ENCODE measurements at regions not wholly inside any gene's neighbourhood (a gene's known extent, or its start where the extent isn't known, plus 50 kb on each side); places are given as distances from the start of the nearest gene placed in this dataset.

- no peak for DNase-seq
Observed at GRCh38 chr14:95034788-95035187, 122.5 kb downstream of the DICER1 start.

GRCh38 chr14:95033682-95034632 is 123.4 kb downstream of the DICER1 start:
- DNase-seq: no peak

GRCh38 chr14:95033031-95033430 is 124.3 kb downstream of the DICER1 start:
- DNase-seq: no peak

- DNase-seq: no peak
Observed at GRCh38 chr14:95026851-95027463, 130.4 kb downstream of the DICER1 start.

- no peak for DNase-seq
Observed at GRCh38 chr14:95025941-95026340, 131.4 kb downstream of the DICER1 start.

GRCh38 chr14:95025218-95025617 is 132.1 kb downstream of the DICER1 start:
- DNase-seq: no peak

GRCh38 chr14:95024380-95024779 is 132.9 kb downstream of the DICER1 start:
- no peak for DNase-seq

- DNase-seq: no peak
Observed at GRCh38 chr14:95023886-95024285, 133.4 kb downstream of the DICER1 start.

GRCh38 chr14:95023115-95023514 is 134.2 kb downstream of the DICER1 start:
- DNase-seq: no peak

GRCh38 chr14:95021588-95021987 is 135.7 kb downstream of the DICER1 start:
- DNase-seq: no peak

GRCh38 chr14:95018821-95019220 is 138.5 kb downstream of the DICER1 start:
- DNase-seq: no peak

GRCh38 chr14:95015046-95015445 is 142.3 kb downstream of the DICER1 start:
- DNase-seq: no peak

GRCh38 chr14:95014036-95014435 is 143.3 kb downstream of the DICER1 start:
- DNase-seq: no peak

GRCh38 chr14:95011445-95012006 is 145.8 kb downstream of the DICER1 start:
- DNase-seq: peak in 10 of 51 donors; percentile 3 to 25 (median 6)

GRCh38 chr14:95008445-95009217 is 148.7 kb downstream of the DICER1 start:
- DNase-seq: no peak

- no peak for DNase-seq
Observed at GRCh38 chr14:95007921-95008320, 149.4 kb downstream of the DICER1 start.

- no peak for DNase-seq
Observed at GRCh38 chr14:95006479-95006878, 150.8 kb downstream of the DICER1 start.

- no peak for DNase-seq
Observed at GRCh38 chr14:95006051-95006450, 151.3 kb downstream of the DICER1 start.

GRCh38 chr14:95003099-95003960 is 154.0 kb downstream of the DICER1 start:
- DNase-seq: no peak

- no peak for DNase-seq
Observed at GRCh38 chr14:94998685-94999084, 158.6 kb downstream of the DICER1 start.

GRCh38 chr14:94998110-94998509 is 159.2 kb downstream of the DICER1 start:
- no peak for DNase-seq
